T-cell (primary cell): ENCODE measurements at regions not wholly inside any gene's neighbourhood (a gene's known extent, or its start where the extent isn't known, plus 50 kb on each side); places are given as distances from the start of the nearest gene placed in this dataset.

Experiments
- ATAC-seq, 4 experiments: fragments of 200-7000 bp in 3 of 4; fragments of 150-1000 bp in 1 of 4; cut with Tn5 transposase; replicated peaks in 1 of 4; 1 replicate in 3 of 4; 2 replicates in 1 of 4; pipeline ENCODE4 v1.10.0; 2021; ENCODE audit warnings: moderate library complexity in 3 of 4, mild to moderate bottlenecking in 2 of 4, moderate number of reproducible peaks in 1 of 4
- CTCF ChIA-PET, 2 donors: fragments of 300-600 bp; sonication (Branson Sonifier 250); formaldehyde crosslinking; loops; one replicate each; lab custom pipeline; 2022; ENCODE audit warnings: antibody characterized with exemption in 2 of 2; lab: Charles Lee
- POLR2A ChIA-PET, 2 donors: fragments of 300-600 bp; sonication (Branson Sonifier 250); formaldehyde crosslinking; loops; one replicate each; lab custom pipeline; 2022; ENCODE audit warnings: antibody characterized with exemption in 2 of 2; lab: Charles Lee
- DNase-seq, 35 experiments: peaks; one replicate each; pipeline versions ENCODE4 v3.0.0 to v3.0.0-alpha.2; 2013 to 2023
- H3K27ac ChIP-seq: one replicate; pipeline ENCODE4 v1.5.1; 2013; ENCODE audit warnings: low read length
- H3K27me3 ChIP-seq, 2 experiments: replicated peaks in 1 of 2; 1 replicate in 1 of 2; 2 replicates in 1 of 2; pipeline versions ENCODE4 v1.6.1 to v1.7.0; 2013; ENCODE audit warnings: low read length in 1 of 2, mixed read lengths in 1 of 2; ENCODE audit not compliant: control insufficient read depth in 2 of 2, insufficient read depth in 2 of 2; ENCODE audit errors: extremely low read depth in 1 of 2
- H3K36me3 ChIP-seq, 2 donors: 1 replicate in 1 of 2; 2 replicates in 1 of 2; pipeline versions ENCODE4 v1.6.1 to v1.7.0; 2013; ENCODE audit warnings: low read length in 1 of 2; ENCODE audit not compliant: control insufficient read depth in 2 of 2, insufficient read depth in 1 of 2; ENCODE audit errors: extremely low read depth in 1 of 2
- H3K4me1 ChIP-seq, 2 experiments: 1 replicate in 1 of 2; 2 replicates in 1 of 2; pipeline versions ENCODE4 v1.6.1 to v1.7.0; 2013; ENCODE audit warnings: low read length in 2 of 2, mixed read lengths in 1 of 2; ENCODE audit not compliant: insufficient read depth in 2 of 2, control insufficient read depth in 1 of 2; ENCODE audit errors: extremely low read depth in 1 of 2
- H3K4me3 ChIP-seq, 2 donors: 1 replicate in 1 of 2; 2 replicates in 1 of 2; pipeline versions ENCODE4 v1.5.1 to v1.7.0; 2013; ENCODE audit warnings: mild to moderate bottlenecking in 2 of 2, low read length in 1 of 2, moderate library complexity in 1 of 2; ENCODE audit not compliant: control insufficient read depth in 1 of 2; ENCODE audit errors: extremely low read depth in 1 of 2
- H3K9me3 ChIP-seq: 2 replicates; pipeline ENCODE4 v1.7.0; 2013
- H3K27ac Mint-ChIP-seq, 2 donors: one replicate each; pipeline ENCODE4 v1.8.0; 2020 to 2021; ENCODE audit warnings: mild to moderate bottlenecking in 2 of 2, mixed read lengths in 2 of 2
- H3K27me3 Mint-ChIP-seq, 2 donors: one replicate each; pipeline ENCODE4 v1.8.0; 2021 to 2022; ENCODE audit warnings: mixed read lengths in 2 of 2
- H3K36me3 Mint-ChIP-seq: one replicate; pipeline ENCODE4 v1.8.0; 2021; ENCODE audit warnings: mixed read lengths
- H3K4me1 Mint-ChIP-seq, 3 donors: one replicate each; pipeline ENCODE4 v1.8.0; 2020 to 2022; ENCODE audit warnings: mixed read lengths in 3 of 3, mild to moderate bottlenecking in 1 of 3
- H3K4me3 Mint-ChIP-seq, 3 donors: one replicate each; pipeline ENCODE4 v1.8.0; 2020 to 2022; ENCODE audit warnings: mild to moderate bottlenecking in 3 of 3, mixed read lengths in 3 of 3, moderate library complexity in 3 of 3
- H3K9me3 Mint-ChIP-seq, 3 donors: one replicate each; pipeline ENCODE4 v1.8.0; 2020 to 2022; ENCODE audit warnings: mixed read lengths in 3 of 3
- WGBS: methylation state at CpG from one replicate; pipeline ENCODE4 v1.1.5; 2013; ENCODE audit warnings: missing lambda C conversion rate; ENCODE audit not compliant: insufficient coverage; 5-methylcytosine and 5-hydroxymethylcytosine counted together

DNA sequence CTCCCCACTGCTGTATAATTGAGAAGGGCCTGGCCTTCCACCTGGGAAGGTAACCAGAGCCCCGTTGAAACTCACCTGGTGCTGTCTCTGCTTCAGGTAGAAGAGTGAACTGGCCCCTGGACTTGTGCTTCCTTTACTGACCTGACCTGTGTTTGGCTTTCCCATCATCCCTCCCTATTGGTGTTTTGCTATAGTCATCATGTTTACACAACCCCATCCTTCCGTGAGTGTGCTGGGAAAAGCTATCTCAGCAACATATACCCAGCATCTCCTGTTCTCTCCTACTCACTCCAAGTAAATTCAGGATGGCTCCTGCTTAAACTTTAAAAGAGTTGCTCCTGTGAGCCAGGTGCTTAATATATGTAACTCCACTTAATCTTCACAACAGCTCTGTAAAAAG lies 77.2 kb upstream of the TSC22D2 start:
- Mint-ChIP-seq H3K9me3 (no peaks in the 10 kb centered on the region), H3K4me3 (no peak overlapping the region), H3K27ac (no peak overlapping the region), H3K36me3 (no peaks in the 10 kb centered on the region), H3K27me3 (peaks cover 12 to 14% of the 10 kb centered on the region in 2 donors), H3K4me1 (no peaks in the 10 kb centered on the region)
- Histone ChIP-seq H3K36me3 (no peaks in the 10 kb centered on the region), H3K9me3 (no peaks in the 10 kb centered on the region), H3K27me3 (peaks cover 0 to 3% of the 10 kb centered on the region in 2 experiments), H3K27ac (no peak overlapping the region), H3K4me3 (no peak overlapping the region), H3K4me1 (no peaks in the 10 kb centered on the region)
- CTCF ChIA-PET = no interaction called here
- WGBS = 92% methylated on average over 2 of the region's 2 CpGs
- no peak for DNase-seq
- no peak for ATAC-seq
- POLR2A ChIA-PET = no interaction called here

DNA sequence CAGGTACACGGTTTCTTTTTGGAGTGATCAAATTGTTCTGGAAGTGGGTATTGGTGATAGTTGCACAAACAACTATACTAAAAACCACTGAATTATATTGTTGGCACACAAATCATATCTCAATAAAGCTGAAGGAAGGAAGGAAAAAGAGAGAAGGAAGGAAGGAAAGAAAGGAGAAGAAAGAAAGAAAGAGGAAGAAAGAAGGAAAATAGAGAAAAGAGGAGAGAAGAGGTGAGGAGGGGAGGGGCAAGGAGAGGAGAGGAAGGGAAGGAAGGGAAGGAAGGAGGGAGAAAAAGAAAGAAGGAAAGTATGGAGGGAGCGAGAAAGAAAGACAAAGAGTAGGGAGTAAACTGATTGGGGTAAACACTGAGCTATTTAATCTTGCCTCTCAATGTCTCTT lies 77.9 kb upstream of the TSC22D2 start:
- Histone ChIP-seq H3K4me3 (no peak overlapping the region), H3K9me3 (no peaks in the 10 kb centered on the region), H3K4me1 (no peaks in the 10 kb centered on the region), H3K36me3 (no peaks in the 10 kb centered on the region), H3K27me3 (peaks cover 0 to 3% of the 10 kb centered on the region in 2 experiments), H3K27ac (no peak overlapping the region)
- no peaks in the 10 kb centered on the region for H3K4me1 Mint-ChIP-seq
- DNase-seq = no peak
- ChIA-PET CTCF (no interaction called here), POLR2A (interaction anchor here in 1 of 2 donors (0.6 kb wide), 2 partner anchors 40 to 70 kb away, joined by 4 to 16 read pairs; no protein-coding TSS in a partner anchor)
- no peak for ATAC-seq
- peaks cover 10 to 11% of the 10 kb centered on the region in 2 donors for H3K27me3 Mint-ChIP-seq
- no peak overlapping the region for H3K4me3 Mint-ChIP-seq
- no peaks in the 10 kb centered on the region for H3K36me3 Mint-ChIP-seq
- no peaks in the 10 kb centered on the region for H3K9me3 Mint-ChIP-seq
- H3K27ac Mint-ChIP-seq = no peak overlapping the region
- no CpG with 5 or more reads among the region's 2 CpGs for WGBS

DNA sequence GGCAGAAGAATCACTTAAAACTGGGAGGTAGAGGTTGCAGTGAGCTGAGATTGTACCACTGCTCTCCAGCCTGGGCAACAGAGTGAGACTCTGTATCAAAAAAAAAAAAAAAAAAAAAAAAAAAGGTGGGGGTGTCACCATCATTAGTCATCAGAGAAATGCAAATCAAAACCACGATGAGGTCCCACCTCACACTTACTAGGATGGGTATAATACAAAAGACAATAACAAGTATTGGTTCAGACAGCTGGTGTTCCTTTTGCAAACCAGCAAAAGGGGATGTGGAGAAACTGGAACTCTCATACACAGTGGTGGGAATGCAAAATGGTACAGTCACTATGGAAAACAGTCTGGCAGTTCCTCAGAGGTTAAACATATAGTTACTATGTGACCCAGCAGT lies 78.7 kb upstream of the TSC22D2 start:
- Histone ChIP-seq H3K27ac (no peak overlapping the region), H3K4me3 (no peak overlapping the region), H3K9me3 (no peaks in the 10 kb centered on the region), H3K27me3 (peaks cover 0 to 3% of the 10 kb centered on the region in 2 experiments), H3K4me1 (no peaks in the 10 kb centered on the region), H3K36me3 (no peaks in the 10 kb centered on the region)
- ATAC-seq (no peak), DNase-seq (no peak)
- Mint-ChIP-seq H3K4me1 (no peaks in the 10 kb centered on the region), H3K27ac (no peak overlapping the region), H3K27me3 (peaks cover 11 to 12% of the 10 kb centered on the region in 2 donors), H3K4me3 (no peak overlapping the region), H3K36me3 (no peaks in the 10 kb centered on the region), H3K9me3 (no peaks in the 10 kb centered on the region)
- ChIA-PET CTCF (interaction anchor here in 1 of 2 donors (0.5 kb wide), 1 partner anchor 19 kb away, joined by 3 read pairs; no protein-coding TSS in a partner anchor), POLR2A (interaction anchor here in 1 of 2 donors (0.6 kb wide), 1 partner anchor 19 kb away, joined by 5 read pairs; no protein-coding TSS in a partner anchor)
- WGBS = no CpG with 5 or more reads among the region's 1 CpG

DNA sequence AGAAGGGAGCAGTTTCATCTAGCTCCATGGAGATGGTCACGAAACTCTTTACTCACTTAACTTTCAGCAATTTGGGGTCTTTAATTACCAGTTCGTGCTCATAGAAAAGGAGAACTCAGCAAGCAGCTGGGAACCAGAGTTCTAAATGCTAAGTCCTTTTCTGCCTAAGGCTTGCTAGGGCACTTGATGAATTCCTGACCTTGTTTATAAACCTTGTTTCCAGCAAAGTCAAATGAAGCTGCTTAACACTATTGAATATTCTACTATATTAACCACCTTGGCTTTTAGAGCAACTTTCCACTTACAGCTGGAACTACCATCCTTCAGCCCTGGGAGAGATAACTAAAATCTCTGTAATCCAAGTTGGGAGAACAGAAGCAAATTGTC lies 79.5 kb upstream of the TSC22D2 start:
- H3K27ac ChIP-seq = no peak overlapping the region
- Mint-ChIP-seq H3K27ac (no peak overlapping the region), H3K9me3 (no peaks in the 10 kb centered on the region), H3K4me1 (no peaks in the 10 kb centered on the region), H3K27me3 (peaks cover 11 to 12% of the 10 kb centered on the region in 2 donors), H3K36me3 (no peaks in the 10 kb centered on the region), H3K4me3 (no peak overlapping the region)
- no peaks in the 10 kb centered on the region for H3K4me1 ChIP-seq
- ChIA-PET POLR2A (no interaction called here), CTCF (no interaction called here)
- WGBS = 63% methylated on average over 1 of the region's 2 CpGs
- no peak for ATAC-seq
- no peak for DNase-seq
- no peak overlapping the region for H3K4me3 ChIP-seq
- no peaks in the 10 kb centered on the region for H3K36me3 ChIP-seq
- peaks cover 0 to 3% of the 10 kb centered on the region in 2 experiments for H3K27me3 ChIP-seq
- no peaks in the 10 kb centered on the region for H3K9me3 ChIP-seq

DNA sequence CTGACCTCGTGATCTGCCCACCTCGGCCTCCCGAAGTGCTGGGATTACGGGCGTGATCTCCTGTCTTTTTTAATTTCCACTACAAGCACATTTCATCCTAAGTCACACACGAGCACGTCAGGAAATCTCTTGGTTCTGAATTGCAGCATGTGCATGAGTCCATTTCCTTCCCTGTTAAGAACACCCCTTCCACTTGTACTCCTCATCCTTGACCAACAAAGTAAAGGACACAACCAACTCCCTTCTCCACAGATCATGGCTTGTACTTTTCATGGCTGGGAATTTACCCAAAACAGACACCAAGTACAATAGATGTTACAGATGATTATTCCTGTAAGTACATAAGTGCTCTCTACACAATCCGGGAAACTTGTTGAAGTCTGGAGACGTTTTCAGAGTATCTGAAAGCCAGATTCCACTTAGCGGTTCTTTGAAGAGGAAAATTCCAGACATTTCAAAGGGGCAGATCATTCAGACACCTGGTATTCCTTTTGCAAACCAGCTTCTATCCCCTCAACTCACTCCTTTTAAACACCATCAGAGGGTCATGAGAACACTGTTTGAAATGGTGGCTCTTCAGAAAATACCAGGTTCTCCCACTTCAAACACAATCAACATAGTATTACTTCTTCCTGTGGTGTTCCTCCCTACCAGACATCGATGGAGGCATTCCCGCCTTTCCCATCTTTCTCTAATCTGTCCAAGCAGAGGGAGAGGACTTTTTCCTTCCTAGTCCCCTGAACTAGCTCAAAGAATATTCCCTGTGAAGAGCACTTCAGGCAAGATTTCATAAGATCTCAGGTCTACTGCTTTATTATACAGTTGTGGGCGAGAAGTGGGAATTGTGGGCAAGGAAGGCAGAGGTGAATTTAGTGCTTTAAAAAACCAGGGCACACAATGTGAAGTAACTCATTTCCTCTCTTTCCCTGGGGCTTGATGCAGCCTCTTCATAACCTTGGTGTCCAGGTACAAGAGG lies 80.1 kb upstream of the TSC22D2 start:
- Mint-ChIP-seq H3K9me3 (no peaks in the 10 kb centered on the region), H3K27me3 (peaks cover 11 to 12% of the 10 kb centered on the region in 2 donors), H3K36me3 (no peaks in the 10 kb centered on the region), H3K27ac (no peak overlapping the region), H3K4me1 (no peaks in the 10 kb centered on the region), H3K4me3 (no peak overlapping the region)
- POLR2A ChIA-PET = no interaction called here
- Histone ChIP-seq H3K27ac (no peak overlapping the region), H3K9me3 (no peaks in the 10 kb centered on the region), H3K4me1 (no peaks in the 10 kb centered on the region), H3K27me3 (peaks cover 0 to 3% of the 10 kb centered on the region in 2 experiments), H3K4me3 (no peak overlapping the region), H3K36me3 (no peaks in the 10 kb centered on the region)
- DNase-seq = no peak
- CTCF ChIA-PET = interaction anchor here in 1 of 2 donors (0.5 kb wide), 1 partner anchor 376 kb away, joined by 3 read pairs; the partner anchor contains the start of gene ERICH6
- ATAC-seq = no peak
- WGBS = 67% methylated on average over 4 of the region's 13 CpGs

DNA sequence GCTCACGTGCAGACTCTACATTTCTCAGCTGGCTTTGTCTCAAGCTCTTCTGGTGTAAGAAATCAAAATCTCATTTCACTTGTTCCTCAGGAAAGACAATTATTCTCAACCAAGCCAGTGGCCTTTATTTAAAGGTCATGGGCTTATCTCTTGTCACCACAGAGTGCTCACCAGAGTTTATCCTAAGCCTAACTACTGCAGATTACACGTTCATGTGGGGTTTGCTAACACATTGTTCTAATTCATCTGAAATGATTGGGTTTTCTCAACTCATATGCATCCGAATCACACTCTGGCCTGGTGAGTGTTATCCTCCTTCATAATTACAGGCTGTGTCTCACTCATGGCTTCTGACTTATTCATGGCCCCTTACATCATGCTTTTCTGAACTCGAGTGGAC lies 83.3 kb upstream of the TSC22D2 start:
- Mint-ChIP-seq H3K27ac (no peak overlapping the region), H3K27me3 (peaks cover 18 to 23% of the 10 kb centered on the region in 2 donors), H3K36me3 (no peaks in the 10 kb centered on the region), H3K4me1 (no peaks in the 10 kb centered on the region), H3K9me3 (peaks cover 0 to 4% (median 0%) of the 10 kb centered on the region in 3 donors), H3K4me3 (no peak overlapping the region)
- Histone ChIP-seq H3K9me3 (no peaks in the 10 kb centered on the region), H3K27ac (no peak overlapping the region), H3K4me3 (no peak overlapping the region), H3K4me1 (no peaks in the 10 kb centered on the region), H3K27me3 (peaks cover 0 to 3% of the 10 kb centered on the region in 2 experiments), H3K36me3 (no peaks in the 10 kb centered on the region)
- DNase-seq = no peak
- WGBS = 71% methylated on average over 2 of the region's 4 CpGs
- ATAC-seq = no peak
- CTCF ChIA-PET = no interaction called here
- POLR2A ChIA-PET = no interaction called here
